GM21576 (cell line): ENCODE measurements at regions not wholly inside any gene's neighbourhood (a gene's known extent, or its start where the extent isn't known, plus 50 kb on each side); places are given as distances from the start of the nearest gene placed in this dataset.
"Not testable (repeated sequence)": the region's sequence is repeated elsewhere in the genome, so short reads cannot be mapped to it uniquely, and the experiment has no call there.

ENCODE experiments used
- ATAC-seq: cut with Tn5 transposase; IDR thresholded peaks from one replicate; pipeline ENCODE4 v1.9.1; 2021; ENCODE audit warnings: mild to moderate bottlenecking, moderate library complexity; ENCODE audit not compliant: unreplicated experiment

GRCh38 chr3:106425026-106425425 is 556.2 kb upstream of the CBLB start:
- no peak for ATAC-seq

- ATAC-seq = no peak
Measured at GRCh38 chr3:106425916-106426315, 557.1 kb upstream of the CBLB start.

- no peak for ATAC-seq
Measured at GRCh38 chr3:106428565-106428994, 559.8 kb upstream of the CBLB start.

- no peak for ATAC-seq
Measured at GRCh38 chr3:106431721-106432120, 562.9 kb upstream of the CBLB start.

- no peak for ATAC-seq
Measured at GRCh38 chr3:106435899-106436453, 567.2 kb upstream of the CBLB start.

- no peak for ATAC-seq
Measured at GRCh38 chr3:106438887-106439286, 570.1 kb upstream of the CBLB start.

GRCh38 chr3:106440672-106441071 is 571.9 kb upstream of the CBLB start:
- ATAC-seq = no peak

GRCh38 chr3:106446271-106446670 is 577.5 kb upstream of the CBLB start:
- ATAC-seq = no peak

GRCh38 chr3:106447723-106448301 is 579.0 kb upstream of the CBLB start:
- no peak for ATAC-seq

GRCh38 chr3:106448372-106448966 is 579.7 kb upstream of the CBLB start:
- not testable (repeated sequence) for ATAC-seq

GRCh38 chr3:106452096-106452495 is 583.3 kb upstream of the CBLB start:
- no peak for ATAC-seq

GRCh38 chr3:106454497-106454896 is 585.7 kb upstream of the CBLB start:
- no peak for ATAC-seq

- peak; percentile 92 for ATAC-seq
Measured at GRCh38 chr3:106457281-106458180, 588.7 kb upstream of the CBLB start.

GRCh38 chr3:106458952-106459351 is 590.1 kb upstream of the CBLB start:
- ATAC-seq = no peak

GRCh38 chr3:106466881-106467280 is 598.1 kb upstream of the CBLB start:
- ATAC-seq = no peak

GRCh38 chr3:106473576-106474475 is 605.0 kb upstream of the CBLB start:
- ATAC-seq = no peak

GRCh38 chr3:106482451-106482850 is 613.6 kb upstream of the CBLB start:
- no peak for ATAC-seq

- ATAC-seq = no peak
Measured at GRCh38 chr3:106485217-106485616, 616.4 kb upstream of the CBLB start.

- no peak for ATAC-seq
Measured at GRCh38 chr3:106485802-106486201, 617.0 kb upstream of the CBLB start.

GRCh38 chr3:106486945-106487639 is 618.3 kb upstream of the CBLB start:
- ATAC-seq = not testable (repeated sequence)
